ENCODE measurements at regions not wholly inside any gene's neighbourhood (a gene's known extent, or its start where the extent isn't known, plus 50 kb on each side); places are given as distances from the start of the nearest gene placed in this dataset.

DNA sequence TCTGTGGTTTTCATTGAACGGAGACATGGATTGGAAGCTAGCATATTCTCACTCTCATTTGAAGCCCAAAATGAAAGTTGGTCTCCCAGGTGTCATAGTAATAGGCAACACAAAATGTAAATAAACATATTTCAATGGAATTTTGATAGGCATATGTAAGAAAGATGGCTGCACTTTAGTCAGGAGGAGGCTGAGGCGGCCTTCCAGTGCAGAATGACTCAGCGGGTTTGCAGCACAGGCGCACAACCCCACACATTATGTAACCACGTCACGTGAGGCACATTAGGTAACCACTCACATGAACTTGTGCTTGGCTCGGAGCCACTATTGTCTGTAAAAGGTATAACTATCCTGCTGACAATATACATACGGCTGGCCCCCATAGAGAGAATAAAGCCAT lies 381.7 kb downstream of the GPAT3 start:
- no peak for TF ChIP-seq REST (IDR thresholded peaks at IDR 0.05; ENCODE audit: insufficient read depth in 1 of 2, low read depth in 2 of 2, low read length in 1 of 2)
- no peak for TF ChIP-seq CTCF (IDR thresholded peaks at IDR 0.05)
- TF ChIP-seq SIN3A (IDR thresholded peaks at IDR 0.05; ENCODE audit: borderline replicate concordance, insufficient read depth, low read depth, low read length): no peak
- no peak for TF ChIP-seq POLR2AphosphoS5 (IDR thresholded peaks at IDR 0.05; ENCODE audit: low read depth, low read length)
